ENCODE measurements at regions not wholly inside any gene's neighbourhood (a gene's known extent, or its start where the extent isn't known, plus 50 kb on each side); places are given as distances from the start of the nearest gene placed in this dataset.
"Not testable (repeated sequence)": the region's sequence is repeated elsewhere in the genome, so short reads cannot be mapped to it uniquely, and the experiment has no call there.

- no peaks in the 10 kb centered on the region for H3K4me1 ChIP-seq (ENCODE audit: control insufficient read depth in 2 of 2, insufficient read depth in 2 of 2, low read length in 1 of 2)
- H3K9me3 ChIP-seq (ENCODE audit: control insufficient read depth in 2 of 2, insufficient read depth in 1 of 2, low read depth in 1 of 2, low read length in 1 of 2) = peaks cover 0 to 3% of the 10 kb centered on the region in 2 donors
- H3K27me3 ChIP-seq (ENCODE audit: control insufficient read depth in 1 of 2, insufficient read depth in 2 of 2, low read length in 2 of 2) = peaks cover 0 to 10% of the 10 kb centered on the region in 2 donors
- WGBS, 2 donors = 45 to 46% methylated on average over 14 of the region's 14 CpGs
- no peaks in the 10 kb centered on the region for H3K36me3 ChIP-seq (ENCODE audit: control insufficient read depth in 2 of 2, insufficient read depth in 2 of 2, low read length in 1 of 2)
- H3K27ac ChIP-seq (ENCODE audit: low read depth in 2 of 2, low read length in 1 of 2) = no peak overlapping the region
- H3K4me3 ChIP-seq (ENCODE audit: low read depth in 1 of 2, low read length in 2 of 2) = peak overlapping the region in 1 of 2 donors; percentile 20
Measured at GRCh38 chr1:148308832-148309458, 156.9 kb upstream of the NBPF11 start.

- no peaks in the 10 kb centered on the region for H3K36me3 ChIP-seq (ENCODE audit: control insufficient read depth in 2 of 2, insufficient read depth in 2 of 2, low read length in 1 of 2)
- WGBS, 2 donors = 82 to 85% methylated on average over 12 of the region's 12 CpGs
- H3K4me3 ChIP-seq (ENCODE audit: low read depth in 1 of 2, low read length in 2 of 2) = no peak overlapping the region
- H3K27me3 ChIP-seq (ENCODE audit: control insufficient read depth in 1 of 2, insufficient read depth in 2 of 2, low read length in 2 of 2) = peaks cover 0 to 10% of the 10 kb centered on the region in 2 donors
- H3K4me1 ChIP-seq (ENCODE audit: control insufficient read depth in 2 of 2, insufficient read depth in 2 of 2, low read length in 1 of 2) = no peaks in the 10 kb centered on the region
- no peak overlapping the region for H3K27ac ChIP-seq (ENCODE audit: low read depth in 2 of 2, low read length in 1 of 2)
- H3K9me3 ChIP-seq (ENCODE audit: control insufficient read depth in 2 of 2, insufficient read depth in 1 of 2, low read depth in 1 of 2, low read length in 1 of 2) = peaks cover 0 to 3% of the 10 kb centered on the region in 2 donors
Measured at GRCh38 chr1:148307583-148308185, 155.6 kb upstream of the NBPF11 start.

GRCh38 chr1:148304935-148305334, 152.9 kb upstream of the NBPF11 start:
- H3K27ac ChIP-seq (ENCODE audit: low read depth in 2 of 2, low read length in 1 of 2); H3K4me3 ChIP-seq (ENCODE audit: low read depth in 1 of 2, low read length in 2 of 2): not testable (repeated sequence)

DNA sequence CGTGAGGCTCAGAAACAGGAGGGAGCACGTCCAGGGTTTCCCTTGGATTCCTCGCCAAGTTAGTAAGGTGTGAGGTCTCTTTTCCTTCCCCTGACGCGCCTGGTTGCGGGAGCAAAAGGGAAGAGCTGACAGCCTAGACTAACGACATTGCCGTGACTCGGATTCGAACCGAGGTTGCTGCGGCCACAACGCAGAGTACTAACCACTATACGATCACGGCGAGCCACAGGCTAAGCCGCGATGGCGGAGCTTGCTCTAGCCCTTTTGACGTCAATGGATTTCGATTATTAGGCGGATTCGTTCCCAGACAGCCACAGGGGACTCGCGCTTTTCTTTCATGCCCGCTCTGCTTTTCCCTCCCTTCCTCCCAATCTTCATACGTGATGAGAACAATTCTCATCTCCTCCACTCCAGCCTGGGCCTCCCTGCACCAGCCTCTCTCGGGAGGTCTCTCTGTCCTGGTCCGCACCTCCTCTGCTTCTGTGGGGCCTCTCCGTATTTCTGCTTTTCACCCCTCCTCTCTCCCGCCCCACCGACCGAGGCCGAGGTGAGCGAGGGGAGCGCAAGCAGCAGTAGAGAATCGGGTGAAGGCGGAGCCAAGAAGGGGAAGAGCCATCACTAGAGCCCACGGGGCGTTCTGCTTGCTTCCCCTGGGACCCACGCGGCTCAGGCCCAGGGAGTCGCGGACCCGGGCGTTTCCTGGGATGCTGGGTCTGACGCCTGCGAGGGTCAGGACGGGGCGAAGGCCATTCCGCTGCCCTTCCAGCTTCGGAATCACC, 150.7 kb upstream of the NBPF11 start:
- H3K36me3 ChIP-seq (ENCODE audit: control insufficient read depth in 2 of 2, insufficient read depth in 2 of 2, low read length in 1 of 2); H3K27me3 ChIP-seq (ENCODE audit: control insufficient read depth in 1 of 2, insufficient read depth in 2 of 2, low read length in 2 of 2); H3K9me3 ChIP-seq (ENCODE audit: control insufficient read depth in 2 of 2, insufficient read depth in 1 of 2, low read depth in 1 of 2, low read length in 1 of 2); H3K27ac ChIP-seq (ENCODE audit: low read depth in 2 of 2, low read length in 1 of 2); H3K4me1 ChIP-seq (ENCODE audit: control insufficient read depth in 2 of 2, insufficient read depth in 2 of 2, low read length in 1 of 2): not testable (repeated sequence)
- peak overlapping the region; percentile 12 to 38 for H3K4me3 ChIP-seq (ENCODE audit: low read depth in 1 of 2, low read length in 2 of 2)
- 4 to 10% methylated on average over 11 to 17 of the region's 52 CpGs for WGBS, 2 donors

More at GRCh38 chr1:148304935-148305334, 152.9 kb upstream of the NBPF11 start:
- not testable (repeated sequence) for H3K27me3 ChIP-seq (ENCODE audit: control insufficient read depth in 1 of 2, insufficient read depth in 2 of 2, low read length in 2 of 2); H3K4me1 ChIP-seq (ENCODE audit: control insufficient read depth in 2 of 2, insufficient read depth in 2 of 2, low read length in 1 of 2); H3K9me3 ChIP-seq (ENCODE audit: control insufficient read depth in 2 of 2, insufficient read depth in 1 of 2, low read depth in 1 of 2, low read length in 1 of 2); H3K36me3 ChIP-seq (ENCODE audit: control insufficient read depth in 2 of 2, insufficient read depth in 2 of 2, low read length in 1 of 2)
- 82 to 83% methylated on average over 4 of the region's 4 CpGs for WGBS, 2 donors

GRCh38 chr1:148297852-148298251, 145.8 kb upstream of the NBPF11 start:
- H3K36me3 ChIP-seq (ENCODE audit: control insufficient read depth in 2 of 2, insufficient read depth in 2 of 2, low read length in 1 of 2); H3K4me3 ChIP-seq (ENCODE audit: low read depth in 1 of 2, low read length in 2 of 2); H3K27ac ChIP-seq (ENCODE audit: low read depth in 2 of 2, low read length in 1 of 2); H3K4me1 ChIP-seq (ENCODE audit: control insufficient read depth in 2 of 2, insufficient read depth in 2 of 2, low read length in 1 of 2); H3K9me3 ChIP-seq (ENCODE audit: control insufficient read depth in 2 of 2, insufficient read depth in 1 of 2, low read depth in 1 of 2, low read length in 1 of 2); H3K27me3 ChIP-seq (ENCODE audit: control insufficient read depth in 1 of 2, insufficient read depth in 2 of 2, low read length in 2 of 2): not testable (repeated sequence)
- WGBS, 2 donors = 46 to 56% methylated on average over 2 of the region's 2 CpGs

GRCh38 chr1:148296511-148296910, 144.4 kb upstream of the NBPF11 start:
- H3K4me3 ChIP-seq (ENCODE audit: low read depth in 1 of 2, low read length in 2 of 2) = no peak overlapping the region
- H3K36me3 ChIP-seq (ENCODE audit: control insufficient read depth in 2 of 2, insufficient read depth in 2 of 2, low read length in 1 of 2) = no peaks in the 10 kb centered on the region
- no peaks in the 10 kb centered on the region for H3K4me1 ChIP-seq (ENCODE audit: control insufficient read depth in 2 of 2, insufficient read depth in 2 of 2, low read length in 1 of 2)
- H3K9me3 ChIP-seq (ENCODE audit: control insufficient read depth in 2 of 2, insufficient read depth in 1 of 2, low read depth in 1 of 2, low read length in 1 of 2) = no peaks in the 10 kb centered on the region
- peaks cover 0 to 3% of the 10 kb centered on the region in 2 donors for H3K27me3 ChIP-seq (ENCODE audit: control insufficient read depth in 1 of 2, insufficient read depth in 2 of 2, low read length in 2 of 2)
- H3K27ac ChIP-seq (ENCODE audit: low read depth in 2 of 2, low read length in 1 of 2) = no peak overlapping the region
- 78 to 85% methylated on average over 3 of the region's 3 CpGs for WGBS, 2 donors

- no peaks in the 10 kb centered on the region for H3K4me1 ChIP-seq (ENCODE audit: control insufficient read depth in 2 of 2, insufficient read depth in 2 of 2, low read length in 1 of 2)
- H3K27ac ChIP-seq (ENCODE audit: low read depth in 2 of 2, low read length in 1 of 2) = no peak overlapping the region
- H3K9me3 ChIP-seq (ENCODE audit: control insufficient read depth in 2 of 2, insufficient read depth in 1 of 2, low read depth in 1 of 2, low read length in 1 of 2) = no peaks in the 10 kb centered on the region
- no peak overlapping the region for H3K4me3 ChIP-seq (ENCODE audit: low read depth in 1 of 2, low read length in 2 of 2)
- peaks cover 0 to 3% of the 10 kb centered on the region in 2 donors for H3K27me3 ChIP-seq (ENCODE audit: control insufficient read depth in 1 of 2, insufficient read depth in 2 of 2, low read length in 2 of 2)
- H3K36me3 ChIP-seq (ENCODE audit: control insufficient read depth in 2 of 2, insufficient read depth in 2 of 2, low read length in 1 of 2) = no peaks in the 10 kb centered on the region
- 64 to 68% methylated on average over 5 of the region's 5 CpGs for WGBS, 2 donors
Measured at GRCh38 chr1:148294116-148294807, 142.2 kb upstream of the NBPF11 start.

GRCh38 chr1:148293651-148294050, 141.6 kb upstream of the NBPF11 start:
- H3K36me3 ChIP-seq (ENCODE audit: control insufficient read depth in 2 of 2, insufficient read depth in 2 of 2, low read length in 1 of 2) = no peaks in the 10 kb centered on the region
- H3K9me3 ChIP-seq (ENCODE audit: control insufficient read depth in 2 of 2, insufficient read depth in 1 of 2, low read depth in 1 of 2, low read length in 1 of 2) = no peaks in the 10 kb centered on the region
- no peak overlapping the region for H3K4me3 ChIP-seq (ENCODE audit: low read depth in 1 of 2, low read length in 2 of 2)
- peaks cover 0 to 3% of the 10 kb centered on the region in 2 donors for H3K27me3 ChIP-seq (ENCODE audit: control insufficient read depth in 1 of 2, insufficient read depth in 2 of 2, low read length in 2 of 2)
- WGBS, 2 donors = 67 to 68% methylated on average over 6 of the region's 6 CpGs
- H3K27ac ChIP-seq (ENCODE audit: low read depth in 2 of 2, low read length in 1 of 2) = no peak overlapping the region
- no peaks in the 10 kb centered on the region for H3K4me1 ChIP-seq (ENCODE audit: control insufficient read depth in 2 of 2, insufficient read depth in 2 of 2, low read length in 1 of 2)

- Histone ChIP-seq H3K9me3 (ENCODE audit: control insufficient read depth in 2 of 2, insufficient read depth in 1 of 2, low read depth in 1 of 2, low read length in 1 of 2) (peaks cover 0 to 3% of the 10 kb centered on the region in 2 donors), H3K4me1 (ENCODE audit: control insufficient read depth in 2 of 2, insufficient read depth in 2 of 2, low read length in 1 of 2) (no peaks in the 10 kb centered on the region), H3K27me3 (ENCODE audit: control insufficient read depth in 1 of 2, insufficient read depth in 2 of 2, low read length in 2 of 2) (peaks cover 0 to 3% of the 10 kb centered on the region in 2 donors), H3K27ac (ENCODE audit: low read depth in 2 of 2, low read length in 1 of 2) (no peak overlapping the region), H3K36me3 (ENCODE audit: control insufficient read depth in 2 of 2, insufficient read depth in 2 of 2, low read length in 1 of 2) (no peaks in the 10 kb centered on the region), H3K4me3 (ENCODE audit: low read depth in 1 of 2, low read length in 2 of 2) (no peak overlapping the region)
- WGBS, 2 donors = 53 to 63% methylated on average over 2 of the region's 2 CpGs
Measured at GRCh38 chr1:148292915-148293314, 140.8 kb upstream of the NBPF11 start.
